Occipital lobe (tissue), 1 donor: ENCODE measurements at regions not wholly inside any gene's neighbourhood (a gene's known extent, or its start where the extent isn't known, plus 50 kb on each side); places are given as distances from the start of the nearest gene placed in this dataset.
"Not testable (repeated sequence)": the region's sequence is repeated elsewhere in the genome, so short reads cannot be mapped to it uniquely, and the experiment has no call there.

Experiments
- DNase-seq: peaks from one replicate; lab custom pipeline; 2025; lab: John Stamatoyannopoulos, UW

DNA sequence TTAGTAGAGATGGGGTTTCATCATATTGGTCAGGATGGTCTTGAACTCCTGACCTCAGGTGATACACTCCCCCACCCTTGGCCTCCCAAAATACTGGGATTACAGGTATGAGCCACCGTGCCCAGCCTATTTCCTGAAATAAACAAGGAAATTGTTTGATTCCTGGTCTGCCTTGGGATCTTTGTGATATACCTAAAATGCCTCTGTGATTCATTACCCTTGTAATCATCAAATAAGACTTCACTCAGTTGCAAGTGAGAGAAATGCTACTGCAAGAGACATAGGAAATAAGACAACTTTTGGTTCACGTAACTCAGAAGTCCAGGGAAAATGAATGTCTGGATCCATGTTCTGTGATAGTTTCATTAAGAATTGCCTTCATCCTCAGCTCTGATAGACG is 173.2 kb upstream of the MARCKS start:
- DNase-seq = no peak

DNA sequence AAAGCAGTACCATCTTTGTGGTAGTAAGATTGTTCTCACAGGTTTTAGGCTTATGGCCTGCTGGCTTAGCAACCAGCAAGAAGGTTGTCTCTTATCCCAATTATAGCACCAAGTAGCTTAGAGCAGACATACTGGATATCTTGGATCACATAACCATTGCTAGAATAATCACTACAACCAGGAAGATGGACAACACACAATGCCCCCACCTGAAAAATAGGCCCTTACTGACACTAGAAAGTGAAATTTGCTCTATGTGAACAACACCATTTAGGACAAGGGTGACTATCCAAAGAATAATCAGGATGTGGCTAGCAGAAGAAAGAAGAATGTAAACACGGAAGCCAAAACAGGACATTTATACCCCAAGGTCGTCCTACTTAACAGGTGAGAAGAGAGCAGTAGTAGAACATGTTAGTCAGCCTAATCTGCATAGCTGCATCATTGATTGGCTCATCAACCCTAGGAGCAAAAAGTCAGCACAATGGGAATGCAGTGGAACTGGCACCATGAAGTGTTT is 172.7 kb upstream of the MARCKS start:
- no peak for DNase-seq

GRCh38 chr6:113686049-113686448 is 171.1 kb upstream of the MARCKS start:
- DNase-seq = no peak

DNA sequence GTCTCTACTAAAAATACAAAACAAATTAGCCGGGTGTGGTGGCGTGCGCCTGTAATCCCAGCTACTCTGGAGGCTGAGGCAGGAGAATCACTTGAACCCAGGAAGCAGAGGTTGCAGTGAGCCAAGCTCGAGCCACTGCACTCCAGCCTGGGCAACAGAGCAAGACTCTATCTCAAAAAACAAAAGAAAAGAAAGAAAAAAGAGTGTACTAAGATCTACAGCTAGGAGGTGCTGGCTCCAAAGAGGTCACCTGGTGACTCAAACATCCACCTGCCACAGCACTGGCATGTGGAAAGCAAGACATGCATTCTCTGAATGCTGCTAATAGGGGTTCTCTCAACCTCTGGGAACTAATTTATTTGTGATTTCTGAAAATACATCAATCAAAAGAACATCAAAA is 167.5 kb upstream of the MARCKS start:
- DNase-seq = not testable (repeated sequence)

- no peak for DNase-seq
Measured at GRCh38 chr6:113690281-113691259, 166.6 kb upstream of the MARCKS start.

DNA sequence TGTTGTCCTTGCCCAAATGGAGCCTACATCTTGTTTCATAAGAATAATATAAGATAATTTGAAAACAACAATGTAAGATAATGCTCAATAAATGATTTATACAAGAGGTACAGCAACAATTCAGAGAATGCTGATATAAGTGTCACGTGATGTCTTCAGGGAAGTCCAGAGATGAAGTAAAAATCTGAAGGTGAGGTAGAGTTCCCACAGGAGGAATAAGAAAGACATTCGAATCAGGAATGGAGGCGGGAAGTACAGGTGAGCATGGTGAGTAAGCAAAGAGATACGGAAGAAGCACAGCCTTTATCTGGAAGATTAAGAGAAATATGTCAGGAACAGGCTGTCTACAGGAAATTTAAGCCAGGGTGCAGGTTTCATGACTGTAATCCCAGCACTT is 165.9 kb upstream of the MARCKS start:
- no peak for DNase-seq

DNA sequence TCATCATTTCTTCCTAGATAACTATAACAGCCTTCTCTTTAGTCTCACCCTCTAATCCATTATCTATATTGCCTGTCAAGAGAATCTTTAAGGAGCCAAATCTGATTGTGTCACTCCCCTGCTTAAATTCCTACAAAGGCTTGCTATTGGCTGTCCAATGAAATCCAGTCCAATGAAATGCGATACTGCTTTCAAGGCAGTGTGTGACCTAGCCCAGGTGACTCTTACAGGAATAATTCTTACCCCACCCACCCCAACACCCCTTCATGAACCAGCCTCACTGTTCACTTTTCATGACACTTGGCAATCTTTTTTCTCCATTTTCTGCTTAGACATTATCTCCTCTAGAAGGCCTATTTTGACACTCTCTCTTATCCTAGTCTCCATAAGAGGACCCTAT is 163.3 kb upstream of the MARCKS start:
- DNase-seq = no peak

DNA sequence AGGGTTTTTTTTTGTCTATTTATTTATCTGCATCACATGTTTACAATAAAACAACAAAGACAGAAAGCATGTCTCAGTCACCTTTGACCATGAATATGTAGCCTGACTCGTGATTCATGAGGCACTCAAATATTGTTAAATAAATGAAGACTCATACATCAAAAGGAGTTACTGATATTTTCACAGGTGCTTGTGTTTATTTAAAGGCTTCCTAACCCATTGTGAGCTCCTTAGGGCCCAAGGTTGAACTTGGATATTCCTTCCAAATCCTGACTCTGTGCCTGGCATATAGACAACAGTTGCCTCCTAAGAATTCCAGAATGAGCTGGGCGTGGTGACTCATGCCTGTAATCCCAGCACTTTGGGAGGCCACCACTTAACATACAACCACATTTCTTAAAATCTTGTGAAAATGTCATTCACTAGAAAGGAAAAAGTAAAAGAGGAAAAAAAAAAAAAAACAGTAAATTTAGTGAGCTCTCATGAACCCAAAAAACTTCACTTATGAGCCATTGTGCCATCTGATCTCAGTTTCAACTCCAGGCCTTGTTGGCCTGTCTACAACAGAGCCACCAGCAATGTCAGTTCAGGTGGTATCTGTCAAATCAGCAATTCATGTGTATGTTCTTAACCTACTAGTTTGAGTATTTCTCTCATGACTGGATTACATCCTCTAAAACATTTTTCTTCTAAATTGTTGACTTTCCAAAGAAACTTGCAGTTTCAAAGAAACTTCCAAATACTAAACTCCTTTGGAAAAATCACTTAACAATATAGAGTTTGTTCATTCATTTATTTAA is 162.7 kb upstream of the MARCKS start:
- DNase-seq = no peak

DNA sequence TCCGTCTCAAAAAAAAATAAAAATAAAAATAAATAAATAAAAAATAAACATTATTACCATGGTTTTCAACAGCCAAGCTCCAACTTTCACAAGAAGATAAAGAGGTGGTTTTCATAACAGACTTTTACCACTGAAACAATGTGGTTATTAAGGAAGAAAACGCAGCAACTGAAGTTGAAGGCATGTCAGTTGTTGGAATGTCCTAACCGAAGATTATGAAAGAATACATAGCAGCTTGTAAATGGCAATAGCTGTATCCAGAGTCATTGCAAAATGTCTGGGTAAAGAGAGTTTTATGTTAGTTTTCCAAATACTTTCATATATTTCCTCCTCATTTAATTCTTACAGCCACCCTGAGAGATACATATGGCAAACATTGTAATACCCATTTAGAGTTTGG is 161.6 kb upstream of the MARCKS start:
- no peak for DNase-seq

- DNase-seq = no peak
Measured at GRCh38 chr6:113696960-113697359, 160.2 kb upstream of the MARCKS start.

DNA sequence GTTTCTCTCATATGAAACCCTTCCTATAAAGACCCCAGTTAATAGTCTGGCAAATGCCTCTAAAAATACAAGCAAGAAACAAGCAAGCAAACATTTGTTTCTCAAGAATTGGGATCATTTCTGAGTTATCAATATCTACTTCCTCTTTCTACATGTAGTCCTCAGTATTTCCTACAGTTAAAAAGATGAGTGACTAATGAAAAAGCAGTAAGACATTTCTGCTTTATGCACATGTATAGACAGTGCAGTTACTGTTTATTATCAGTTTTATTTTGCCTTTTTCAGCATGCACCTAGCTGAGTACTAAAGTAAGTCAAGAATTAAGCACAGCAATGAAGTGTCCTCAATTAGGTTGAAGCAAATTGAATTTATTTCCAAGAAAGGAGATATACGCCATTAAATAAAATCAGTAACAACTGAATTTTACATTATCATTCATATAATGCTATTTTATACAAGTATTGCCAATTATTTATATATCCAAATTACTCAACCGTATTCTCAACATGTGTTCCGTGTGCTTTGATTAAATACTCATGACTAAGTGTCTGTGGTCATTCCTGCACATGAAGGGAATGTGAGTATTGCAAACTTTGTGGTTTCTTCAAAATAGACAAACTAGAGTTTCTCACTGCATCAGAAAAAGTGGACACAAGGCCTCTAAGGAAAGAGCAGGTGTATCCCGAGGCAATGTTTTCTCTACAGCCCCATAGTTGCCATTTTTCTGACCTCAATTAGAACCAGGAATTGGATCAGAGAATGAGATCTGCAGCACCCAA is 159.3 kb upstream of the MARCKS start:
- DNase-seq = no peak

DNA sequence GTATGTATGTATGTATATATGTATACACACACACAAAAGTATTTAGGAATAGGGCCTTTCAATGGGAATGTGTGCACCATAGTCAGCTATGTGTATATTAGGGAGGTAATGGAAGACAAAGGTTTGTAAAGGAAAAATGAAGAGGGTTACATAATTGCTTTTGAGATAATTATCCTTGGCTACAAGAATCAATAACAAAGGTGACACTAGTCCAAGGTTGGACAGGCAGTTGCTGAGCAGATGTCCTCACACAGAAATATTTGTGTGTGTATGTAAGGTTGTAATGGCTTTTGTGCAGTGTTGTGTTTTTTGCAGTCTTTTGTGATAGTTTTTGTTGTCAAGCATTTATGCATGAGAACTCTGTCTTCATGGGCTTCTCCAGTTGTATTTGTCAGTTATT is 157.9 kb upstream of the MARCKS start:
- no peak for DNase-seq

DNA sequence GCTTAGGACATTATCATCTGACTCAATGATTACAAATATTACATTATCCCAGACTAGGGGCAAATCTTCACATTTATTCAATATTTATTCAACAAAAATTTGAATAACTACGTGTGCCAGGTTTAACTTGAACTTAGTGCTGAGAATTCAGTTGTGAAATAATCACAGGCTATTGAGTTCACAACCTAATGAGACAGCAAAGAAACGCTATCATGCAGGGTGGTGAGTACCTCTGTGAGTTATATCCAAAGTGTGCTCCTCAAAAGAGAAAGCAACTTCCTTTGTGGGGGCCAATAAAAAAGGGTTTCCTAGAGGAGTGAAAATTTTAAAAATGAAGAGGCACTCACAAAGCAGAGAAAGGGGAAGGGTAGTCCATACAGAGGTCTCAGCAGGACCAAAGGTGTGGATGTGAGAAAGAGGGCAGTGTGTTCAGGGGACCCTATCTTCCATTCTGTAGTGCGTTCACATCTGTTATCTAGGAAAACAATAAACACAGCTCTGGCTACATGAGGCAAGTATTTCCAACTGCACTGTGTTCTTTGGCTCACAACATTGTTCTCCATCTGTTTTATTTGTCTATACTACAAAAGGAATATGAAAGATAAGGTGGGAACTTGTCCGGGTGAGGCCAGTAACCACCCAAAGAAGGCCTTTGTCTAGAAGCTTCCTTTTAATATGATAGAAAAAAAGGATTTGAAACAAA is 155.4 kb upstream of the MARCKS start:
- DNase-seq = no peak

DNA sequence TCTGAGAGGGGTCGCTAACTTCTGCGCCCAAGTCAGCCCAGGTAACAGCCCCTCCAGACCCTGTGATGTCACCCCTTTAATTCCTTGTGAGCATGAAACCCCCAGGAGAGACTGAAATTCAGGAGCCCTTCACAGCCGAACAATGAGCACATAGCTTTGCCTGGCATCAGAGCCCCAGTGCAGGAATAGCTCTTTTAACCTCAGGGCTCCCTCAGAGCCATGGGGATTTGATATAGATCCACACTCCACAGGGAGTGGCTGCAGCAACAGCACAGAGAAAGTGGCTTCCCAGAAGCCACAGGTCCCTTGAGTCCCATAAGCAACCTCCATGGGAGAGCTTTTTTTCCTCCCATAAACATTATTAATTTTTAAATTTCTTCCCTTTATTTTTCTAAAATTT is 150.0 kb upstream of the MARCKS start:
- DNase-seq = no peak

DNA sequence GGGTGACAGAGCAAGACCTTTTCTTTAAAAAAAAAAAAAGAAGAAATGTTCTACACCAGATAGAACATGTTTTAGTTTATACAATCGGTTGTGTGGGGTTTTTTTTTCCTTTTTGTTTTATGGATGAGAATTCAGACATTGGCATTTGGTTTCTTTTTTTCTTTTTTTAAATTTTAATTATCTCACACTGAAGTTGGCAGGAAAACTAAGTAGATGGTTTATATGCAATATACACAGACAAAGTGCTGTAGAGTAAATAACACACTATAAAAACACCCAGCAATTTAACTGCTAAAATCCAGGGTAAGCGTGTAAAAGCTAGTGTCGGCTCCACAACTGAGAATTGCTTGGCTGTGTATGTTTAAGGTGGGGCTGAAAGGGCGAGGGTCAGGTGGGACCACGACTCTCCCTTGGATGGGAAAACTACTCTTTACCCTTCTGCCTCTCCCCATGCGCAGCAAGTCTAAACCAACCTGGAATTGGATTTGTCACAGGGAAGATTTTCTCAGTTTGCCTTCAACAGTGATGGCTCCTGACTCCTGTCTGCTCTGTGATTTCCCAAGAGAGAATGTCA is 147.1 kb upstream of the MARCKS start:
- DNase-seq = no peak

DNA sequence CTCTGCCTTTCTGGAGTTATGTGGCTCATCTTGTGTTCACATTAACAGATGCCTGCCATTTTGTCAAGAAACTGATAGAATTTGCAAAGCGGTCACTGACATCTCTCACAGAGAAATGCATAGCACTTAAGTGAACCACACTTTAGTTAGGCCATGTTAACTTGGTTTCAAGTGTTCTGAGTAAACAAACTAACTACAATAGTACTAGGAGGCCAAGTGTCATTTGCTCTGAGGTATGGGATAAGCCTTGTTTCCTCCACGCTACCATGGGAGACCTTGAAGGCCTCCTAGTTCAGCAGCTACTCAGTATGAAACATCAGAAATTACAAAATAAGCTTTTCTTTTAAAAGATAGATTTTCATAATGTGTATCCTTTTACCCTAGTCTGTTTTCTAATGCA is 143.5 kb upstream of the MARCKS start:
- DNase-seq = no peak

DNA sequence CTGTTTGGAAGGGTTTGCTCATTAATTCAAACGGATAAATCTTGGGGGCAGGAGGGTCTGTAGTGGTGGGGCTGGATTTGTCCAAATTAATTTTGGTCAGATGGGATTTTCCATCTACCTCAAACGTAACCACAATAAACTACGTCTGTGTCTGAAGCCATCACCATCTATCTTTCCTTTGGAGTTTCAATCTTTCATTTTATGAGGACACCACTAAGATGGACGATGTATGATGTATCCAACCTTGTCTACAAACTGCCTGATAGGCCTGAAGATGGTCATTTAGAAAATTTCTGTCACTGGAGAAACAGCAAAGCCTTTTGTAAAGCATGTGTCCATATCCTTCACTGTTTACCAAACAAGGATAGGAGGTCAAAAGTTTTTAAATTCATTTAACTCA is 138.6 kb upstream of the MARCKS start:
- DNase-seq = no peak

DNA sequence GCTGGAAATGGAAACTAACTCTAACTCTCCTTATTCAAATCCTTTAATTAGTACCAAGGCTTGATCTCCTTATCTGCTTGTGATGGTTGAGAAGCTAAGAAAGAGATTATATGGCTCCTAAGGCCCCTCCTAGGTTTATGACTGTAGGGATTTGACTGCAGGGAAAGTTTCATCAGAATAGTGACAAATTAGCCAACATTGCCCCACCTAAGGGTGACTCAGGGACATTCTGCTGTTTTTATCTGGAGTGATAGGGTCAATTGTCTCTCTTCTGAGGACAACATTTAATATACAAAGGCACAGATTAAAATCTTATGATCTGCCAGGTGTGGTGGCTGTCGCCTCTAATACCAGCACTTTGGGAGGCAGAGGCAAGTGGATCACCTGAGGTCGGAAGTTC is 138.1 kb upstream of the MARCKS start:
- DNase-seq = no peak

DNA sequence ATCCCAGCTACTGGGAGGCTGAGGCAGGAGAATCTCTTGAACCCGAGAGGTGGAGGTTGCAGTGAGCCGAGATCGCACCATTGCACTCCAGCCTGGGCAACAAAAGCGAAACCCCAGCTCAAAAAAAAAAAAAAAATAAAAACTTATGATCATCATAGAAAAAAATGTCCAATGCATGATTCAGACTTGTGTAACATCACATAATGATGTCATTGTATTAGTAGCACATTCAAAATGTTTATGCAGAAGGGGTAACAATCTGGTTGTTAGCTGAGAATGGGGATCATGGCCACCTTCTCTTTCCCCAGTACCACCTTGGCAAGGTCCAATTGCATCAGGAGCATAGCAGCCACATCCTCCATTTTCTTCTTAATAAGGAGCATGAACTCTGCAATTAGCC is 137.6 kb upstream of the MARCKS start:
- DNase-seq = no peak

- no peak for DNase-seq
Measured at GRCh38 chr6:113723182-113723581, 134.0 kb upstream of the MARCKS start.

DNA sequence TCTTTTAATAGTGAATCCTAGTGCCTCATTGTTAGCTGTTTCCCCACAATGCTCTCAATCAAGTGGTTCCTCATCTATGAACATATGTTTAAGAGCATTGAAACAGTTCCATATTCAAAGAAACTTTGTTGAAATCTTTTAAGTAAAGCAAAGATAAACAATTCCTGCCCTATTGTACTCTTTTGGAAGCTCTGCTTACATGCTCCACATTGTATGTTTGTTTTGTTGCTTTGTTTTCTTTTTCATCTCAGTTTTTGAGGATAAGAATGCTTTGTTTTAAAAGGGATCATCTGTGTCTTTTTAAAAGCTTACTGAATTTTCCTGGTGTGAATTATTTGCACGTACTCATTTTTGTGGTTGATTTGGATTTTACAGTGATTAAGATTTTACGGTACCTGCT is 132.2 kb upstream of the MARCKS start:
- DNase-seq = not testable (repeated sequence)
